ENCODE measurements at regions not wholly inside any gene's neighbourhood (a gene's known extent, or its start where the extent isn't known, plus 50 kb on each side); places are given as distances from the start of the nearest gene placed in this dataset.

DNA sequence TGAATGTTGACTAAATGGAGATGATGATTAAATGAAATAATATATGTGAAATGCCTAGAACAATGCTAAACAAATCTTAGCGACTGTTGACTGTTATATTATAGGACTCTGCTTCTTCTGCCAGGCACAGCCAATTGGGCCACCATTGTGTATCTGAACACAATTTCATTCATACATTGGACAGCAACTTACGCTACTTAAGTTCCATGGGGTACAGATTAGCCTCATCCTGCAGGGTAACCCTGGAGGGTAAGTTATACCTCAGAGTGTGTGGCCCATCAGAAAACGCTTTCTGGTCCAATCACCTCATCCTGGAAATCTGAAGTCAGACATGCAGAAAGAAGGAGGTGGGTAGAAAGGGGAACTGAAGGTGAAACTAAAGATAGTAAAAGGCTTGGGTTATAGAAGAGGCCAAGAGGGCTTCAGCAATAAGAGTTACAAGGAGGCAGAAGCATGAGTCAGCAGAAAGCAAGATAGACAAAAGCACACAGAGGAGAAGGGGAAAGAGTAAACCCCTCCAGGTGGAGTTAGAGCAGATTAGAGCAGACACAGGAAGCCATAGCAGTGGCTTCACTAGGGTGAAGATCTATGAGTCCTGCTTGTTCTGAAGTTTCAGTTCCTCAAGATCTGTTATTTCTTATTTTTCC lies 119.3 kb upstream of the SLC24A5 start (continued):
- TF ChIP-seq, protein P1, sequence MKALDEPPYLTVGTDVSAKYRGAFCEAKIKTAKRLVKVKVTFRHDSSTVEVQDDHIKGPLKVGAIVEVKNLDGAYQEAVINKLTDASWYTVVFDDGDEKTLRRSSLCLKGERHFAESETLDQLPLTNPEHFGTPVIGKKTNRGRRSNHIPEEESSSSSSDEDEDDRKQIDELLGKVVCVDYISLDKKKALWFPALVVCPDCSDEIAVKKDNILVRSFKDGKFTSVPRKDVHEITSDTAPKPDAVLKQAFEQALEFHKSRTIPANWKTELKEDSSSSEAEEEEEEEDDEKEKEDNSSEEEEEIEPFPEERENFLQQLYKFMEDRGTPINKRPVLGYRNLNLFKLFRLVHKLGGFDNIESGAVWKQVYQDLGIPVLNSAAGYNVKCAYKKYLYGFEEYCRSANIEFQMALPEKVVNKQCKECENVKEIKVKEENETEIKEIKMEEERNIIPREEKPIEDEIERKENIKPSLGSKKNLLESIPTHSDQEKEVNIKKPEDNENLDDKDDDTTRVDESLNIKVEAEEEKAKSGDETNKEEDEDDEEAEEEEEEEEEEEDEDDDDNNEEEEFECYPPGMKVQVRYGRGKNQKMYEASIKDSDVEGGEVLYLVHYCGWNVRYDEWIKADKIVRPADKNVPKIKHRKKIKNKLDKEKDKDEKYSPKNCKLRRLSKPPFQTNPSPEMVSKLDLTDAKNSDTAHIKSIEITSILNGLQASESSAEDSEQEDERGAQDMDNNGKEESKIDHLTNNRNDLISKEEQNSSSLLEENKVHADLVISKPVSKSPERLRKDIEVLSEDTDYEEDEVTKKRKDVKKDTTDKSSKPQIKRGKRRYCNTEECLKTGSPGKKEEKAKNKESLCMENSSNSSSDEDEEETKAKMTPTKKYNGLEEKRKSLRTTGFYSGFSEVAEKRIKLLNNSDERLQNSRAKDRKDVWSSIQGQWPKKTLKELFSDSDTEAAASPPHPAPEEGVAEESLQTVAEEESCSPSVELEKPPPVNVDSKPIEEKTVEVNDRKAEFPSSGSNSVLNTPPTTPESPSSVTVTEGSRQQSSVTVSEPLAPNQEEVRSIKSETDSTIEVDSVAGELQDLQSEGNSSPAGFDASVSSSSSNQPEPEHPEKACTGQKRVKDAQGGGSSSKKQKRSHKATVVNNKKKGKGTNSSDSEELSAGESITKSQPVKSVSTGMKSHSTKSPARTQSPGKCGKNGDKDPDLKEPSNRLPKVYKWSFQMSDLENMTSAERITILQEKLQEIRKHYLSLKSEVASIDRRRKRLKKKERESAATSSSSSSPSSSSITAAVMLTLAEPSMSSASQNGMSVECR (CRISPR knock-in tag; IDR thresholded peaks at IDR 0.05; ENCODE audit: borderline replicate concordance) = no peak
- TF ChIP-seq ZNF671 (CRISPR knock-in tag; IDR thresholded peaks at IDR 0.05) = no peak
- TF ChIP-seq, protein P2, sequence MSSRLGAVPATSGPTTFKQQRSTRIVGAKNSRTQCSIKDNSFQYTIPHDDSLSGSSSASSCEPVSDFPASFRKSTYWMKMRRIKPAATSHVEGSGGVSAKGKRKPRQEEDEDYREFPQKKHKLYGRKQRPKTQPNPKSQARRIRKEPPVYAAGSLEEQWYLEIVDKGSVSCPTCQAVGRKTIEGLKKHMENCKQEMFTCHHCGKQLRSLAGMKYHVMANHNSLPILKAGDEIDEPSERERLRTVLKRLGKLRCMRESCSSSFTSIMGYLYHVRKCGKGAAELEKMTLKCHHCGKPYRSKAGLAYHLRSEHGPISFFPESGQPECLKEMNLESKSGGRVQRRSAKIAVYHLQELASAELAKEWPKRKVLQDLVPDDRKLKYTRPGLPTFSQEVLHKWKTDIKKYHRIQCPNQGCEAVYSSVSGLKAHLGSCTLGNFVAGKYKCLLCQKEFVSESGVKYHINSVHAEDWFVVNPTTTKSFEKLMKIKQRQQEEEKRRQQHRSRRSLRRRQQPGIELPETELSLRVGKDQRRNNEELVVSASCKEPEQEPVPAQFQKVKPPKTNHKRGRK (CRISPR knock-in tag; IDR thresholded peaks at IDR 0.05; ENCODE audit: borderline replicate concordance) = no peak

DNA sequence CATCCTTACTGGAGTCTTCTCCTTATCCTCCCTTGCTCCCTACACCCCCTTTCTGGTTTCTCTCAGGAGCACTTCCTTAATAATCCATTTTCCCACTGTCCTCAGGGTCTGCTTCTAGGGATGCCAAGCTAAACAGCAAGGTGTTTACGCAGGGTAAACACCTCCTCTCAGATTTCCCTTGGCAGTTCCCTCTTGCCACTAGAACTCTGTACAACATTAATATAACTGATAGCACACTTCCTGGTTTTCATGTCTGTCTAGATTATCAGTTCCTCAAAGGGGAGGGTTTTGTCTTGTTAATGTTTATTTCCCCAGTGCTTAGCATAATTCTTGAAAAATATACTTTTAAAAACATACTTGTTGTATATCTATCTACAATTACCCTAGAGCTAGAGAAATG lies 118.0 kb upstream of the SLC24A5 start:
- H3K4me1 Mint-ChIP-seq = peaks cover 37% of the 10 kb centered on the region
- no peak overlapping the region for H3K4me3 Mint-ChIP-seq
- peaks cover 11% of the 10 kb centered on the region for H3K9me3 Mint-ChIP-seq
- H3K27ac Mint-ChIP-seq = no peak overlapping the region
- ATAC-seq = no peak
- no peaks in the 10 kb centered on the region for H3K36me3 Mint-ChIP-seq
- H3K27me3 Mint-ChIP-seq (ENCODE audit: low read depth) = peaks cover 3% of the 10 kb centered on the region; the same call in 1 of the 2 replicates
- POLR2A ChIA-PET = no interaction called here
- CTCF ChIA-PET = no interaction called here
- no peak for DNase-seq (ENCODE audit: low spot score)
- TF ChIP-seq, protein P3, sequence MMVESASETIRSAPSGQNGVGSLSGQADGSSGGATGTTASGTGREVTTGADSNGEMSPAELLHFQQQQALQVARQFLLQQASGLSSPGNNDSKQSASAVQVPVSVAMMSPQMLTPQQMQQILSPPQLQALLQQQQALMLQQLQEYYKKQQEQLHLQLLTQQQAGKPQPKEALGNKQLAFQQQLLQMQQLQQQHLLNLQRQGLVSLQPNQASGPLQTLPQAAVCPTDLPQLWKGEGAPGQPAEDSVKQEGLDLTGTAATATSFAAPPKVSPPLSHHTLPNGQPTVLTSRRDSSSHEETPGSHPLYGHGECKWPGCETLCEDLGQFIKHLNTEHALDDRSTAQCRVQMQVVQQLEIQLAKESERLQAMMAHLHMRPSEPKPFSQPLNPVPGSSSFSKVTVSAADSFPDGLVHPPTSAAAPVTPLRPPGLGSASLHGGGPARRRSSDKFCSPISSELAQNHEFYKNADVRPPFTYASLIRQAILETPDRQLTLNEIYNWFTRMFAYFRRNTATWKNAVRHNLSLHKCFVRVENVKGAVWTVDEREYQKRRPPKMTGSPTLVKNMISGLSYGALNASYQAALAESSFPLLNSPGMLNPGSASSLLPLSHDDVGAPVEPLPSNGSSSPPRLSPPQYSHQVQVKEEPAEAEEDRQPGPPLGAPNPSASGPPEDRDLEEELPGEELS (CRISPR knock-in tag; IDR thresholded peaks at IDR 0.05) = no peak
- TF ChIP-seq, protein P4, sequence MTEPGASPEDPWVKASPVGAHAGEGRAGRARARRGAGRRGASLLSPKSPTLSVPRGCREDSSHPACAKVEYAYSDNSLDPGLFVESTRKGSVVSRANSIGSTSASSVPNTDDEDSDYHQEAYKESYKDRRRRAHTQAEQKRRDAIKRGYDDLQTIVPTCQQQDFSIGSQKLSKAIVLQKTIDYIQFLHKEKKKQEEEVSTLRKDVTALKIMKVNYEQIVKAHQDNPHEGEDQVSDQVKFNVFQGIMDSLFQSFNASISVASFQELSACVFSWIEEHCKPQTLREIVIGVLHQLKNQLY (CRISPR knock-in tag; IDR thresholded peaks at IDR 0.05) = no peak
- TF ChIP-seq CBFB (CRISPR knock-in tag; IDR thresholded peaks at IDR 0.05; ENCODE audit: low read depth) = no peak
- no peak for TF ChIP-seq GRHL2 (CRISPR knock-in tag; IDR thresholded peaks at IDR 0.05; ENCODE audit: insufficient replicate concordance, severe bottlenecking)
- TF ChIP-seq ZNF263 (CRISPR knock-in tag; IDR thresholded peaks at IDR 0.05; ENCODE audit: low read depth) = no peak
- no peak for TF ChIP-seq ZNF138 (CRISPR knock-in tag; conservative IDR thresholded peaks at IDR 0.05)
- TF ChIP-seq ZNF396 (CRISPR knock-in tag; IDR thresholded peaks at IDR 0.05; ENCODE audit: borderline replicate concordance) = no peak
- TF ChIP-seq, protein P5, sequence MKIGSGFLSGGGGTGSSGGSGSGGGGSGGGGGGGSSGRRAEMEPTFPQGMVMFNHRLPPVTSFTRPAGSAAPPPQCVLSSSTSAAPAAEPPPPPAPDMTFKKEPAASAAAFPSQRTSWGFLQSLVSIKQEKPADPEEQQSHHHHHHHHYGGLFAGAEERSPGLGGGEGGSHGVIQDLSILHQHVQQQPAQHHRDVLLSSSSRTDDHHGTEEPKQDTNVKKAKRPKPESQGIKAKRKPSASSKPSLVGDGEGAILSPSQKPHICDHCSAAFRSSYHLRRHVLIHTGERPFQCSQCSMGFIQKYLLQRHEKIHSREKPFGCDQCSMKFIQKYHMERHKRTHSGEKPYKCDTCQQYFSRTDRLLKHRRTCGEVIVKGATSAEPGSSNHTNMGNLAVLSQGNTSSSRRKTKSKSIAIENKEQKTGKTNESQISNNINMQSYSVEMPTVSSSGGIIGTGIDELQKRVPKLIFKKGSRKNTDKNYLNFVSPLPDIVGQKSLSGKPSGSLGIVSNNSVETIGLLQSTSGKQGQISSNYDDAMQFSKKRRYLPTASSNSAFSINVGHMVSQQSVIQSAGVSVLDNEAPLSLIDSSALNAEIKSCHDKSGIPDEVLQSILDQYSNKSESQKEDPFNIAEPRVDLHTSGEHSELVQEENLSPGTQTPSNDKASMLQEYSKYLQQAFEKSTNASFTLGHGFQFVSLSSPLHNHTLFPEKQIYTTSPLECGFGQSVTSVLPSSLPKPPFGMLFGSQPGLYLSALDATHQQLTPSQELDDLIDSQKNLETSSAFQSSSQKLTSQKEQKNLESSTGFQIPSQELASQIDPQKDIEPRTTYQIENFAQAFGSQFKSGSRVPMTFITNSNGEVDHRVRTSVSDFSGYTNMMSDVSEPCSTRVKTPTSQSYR (CRISPR knock-in tag; IDR thresholded peaks at IDR 0.05) = no peak
- no peak for TF ChIP-seq SOX15 (CRISPR knock-in tag; IDR thresholded peaks at IDR 0.05)
- TF ChIP-seq SP1 (CRISPR knock-in tag; conservative IDR thresholded peaks at IDR 0.05) = no peak
- TF ChIP-seq ELF4 (CRISPR knock-in tag; IDR thresholded peaks at IDR 0.05; ENCODE audit: low read depth) = no peak
- TF ChIP-seq, protein P6, sequence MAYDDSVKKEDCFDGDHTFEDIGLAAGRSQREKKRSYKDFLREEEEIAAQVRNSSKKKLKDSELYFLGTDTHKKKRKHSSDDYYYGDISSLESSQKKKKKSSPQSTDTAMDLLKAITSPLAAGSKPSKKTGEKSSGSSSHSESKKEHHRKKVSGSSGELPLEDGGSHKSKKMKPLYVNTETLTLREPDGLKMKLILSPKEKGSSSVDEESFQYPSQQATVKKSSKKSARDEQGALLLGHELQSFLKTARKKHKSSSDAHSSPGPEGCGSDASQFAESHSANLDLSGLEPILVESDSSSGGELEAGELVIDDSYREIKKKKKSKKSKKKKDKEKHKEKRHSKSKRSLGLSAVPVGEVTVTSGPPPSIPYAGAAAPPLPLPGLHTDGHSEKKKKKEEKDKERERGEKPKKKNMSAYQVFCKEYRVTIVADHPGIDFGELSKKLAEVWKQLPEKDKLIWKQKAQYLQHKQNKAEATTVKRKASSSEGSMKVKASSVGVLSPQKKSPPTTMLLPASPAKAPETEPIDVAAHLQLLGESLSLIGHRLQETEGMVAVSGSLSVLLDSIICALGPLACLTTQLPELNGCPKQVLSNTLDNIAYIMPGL (CRISPR knock-in tag; IDR thresholded peaks at IDR 0.05) = no peak
- TF ChIP-seq, protein P2 (CRISPR knock-in tag; IDR thresholded peaks at IDR 0.05; ENCODE audit: borderline replicate concordance) = no peak
- TF ChIP-seq, protein P7, sequence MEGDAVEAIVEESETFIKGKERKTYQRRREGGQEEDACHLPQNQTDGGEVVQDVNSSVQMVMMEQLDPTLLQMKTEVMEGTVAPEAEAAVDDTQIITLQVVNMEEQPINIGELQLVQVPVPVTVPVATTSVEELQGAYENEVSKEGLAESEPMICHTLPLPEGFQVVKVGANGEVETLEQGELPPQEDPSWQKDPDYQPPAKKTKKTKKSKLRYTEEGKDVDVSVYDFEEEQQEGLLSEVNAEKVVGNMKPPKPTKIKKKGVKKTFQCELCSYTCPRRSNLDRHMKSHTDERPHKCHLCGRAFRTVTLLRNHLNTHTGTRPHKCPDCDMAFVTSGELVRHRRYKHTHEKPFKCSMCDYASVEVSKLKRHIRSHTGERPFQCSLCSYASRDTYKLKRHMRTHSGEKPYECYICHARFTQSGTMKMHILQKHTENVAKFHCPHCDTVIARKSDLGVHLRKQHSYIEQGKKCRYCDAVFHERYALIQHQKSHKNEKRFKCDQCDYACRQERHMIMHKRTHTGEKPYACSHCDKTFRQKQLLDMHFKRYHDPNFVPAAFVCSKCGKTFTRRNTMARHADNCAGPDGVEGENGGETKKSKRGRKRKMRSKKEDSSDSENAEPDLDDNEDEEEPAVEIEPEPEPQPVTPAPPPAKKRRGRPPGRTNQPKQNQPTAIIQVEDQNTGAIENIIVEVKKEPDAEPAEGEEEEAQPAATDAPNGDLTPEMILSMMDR (IDR thresholded peaks at IDR 0.05) = no peak
